Panc1 (cell line): ENCODE measurements at regions not wholly inside any gene's neighbourhood (a gene's known extent, or its start where the extent isn't known, plus 50 kb on each side); places are given as distances from the start of the nearest gene placed in this dataset.

Source experiments
- ATAC-seq: fragments of 200-7000 bp; cut with Tn5 transposase; 2 replicates; pipeline ENCODE4 v1.9.1; 2020; ENCODE audit warnings: mild to moderate bottlenecking, moderate library complexity
- BruUV-seq: library from RNA; stranded (reverse); fragments of 400-500 nt; replicated peaks from 2 replicates; lab custom pipeline; 2021; lab: Mats Ljungman, UMichigan
- CTCF ChIA-PET: fragments of 300-600 bp; sonication (Branson Sonifier 250); formaldehyde crosslinking; loops from one replicate; lab custom pipeline; 2022; ENCODE audit warnings: antibody characterized with exemption; lab: Charles Lee
- POLR2A ChIA-PET: fragments of 300-600 bp; sonication (Branson Sonifier 250); formaldehyde crosslinking; loops from one replicate; lab custom pipeline; 2022; ENCODE audit warnings: antibody characterized with exemption; lab: Charles Lee
- DNase-seq: peaks from one replicate; pipeline ENCODE4 v3.0.0-alpha.2; 2010; ENCODE audit warnings: low read depth, low spot score
- H3K27ac ChIP-seq: 2 replicates; pipeline ENCODE4 v1.5.1; 2011; ENCODE audit warnings: mild to moderate bottlenecking, low read length, inconsistent platforms
- H3K27me3 ChIP-seq: fragments of 200-500 bp; sonication (Bioruptor generic); 2 replicates; pipeline ENCODE4 v1.6.0; 2014; ENCODE audit warnings: low read length, inconsistent platforms; ENCODE audit not compliant: control insufficient read depth, insufficient read depth
- H3K36me3 ChIP-seq: fragments of 200-500 bp; sonication (Bioruptor generic); 2 replicates; pipeline ENCODE4 v1.5.1; 2014; ENCODE audit warnings: inconsistent platforms, mild to moderate bottlenecking, low read length, moderate library complexity; ENCODE audit not compliant: control insufficient read depth, insufficient read depth
- H3K4me1 ChIP-seq: 2 replicates; pipeline ENCODE4 v1.5.1; 2011; ENCODE audit warnings: inconsistent platforms, mild to moderate bottlenecking, low read length, moderate library complexity; ENCODE audit not compliant: control insufficient read depth, insufficient read depth
- H3K4me3 ChIP-seq, 2 experiments: 2 replicates each; pipeline ENCODE4 v1.5.1; 2011 to 2012; ENCODE audit warnings: low read depth in 2 of 2, low read length in 2 of 2, mild to moderate bottlenecking in 2 of 2, inconsistent platforms in 1 of 2, moderate library complexity in 1 of 2
- H3K9me3 ChIP-seq: fragments of 200-500 bp; sonication (Bioruptor generic); 2 replicates; pipeline ENCODE4 v1.5.1; 2014; ENCODE audit warnings: low read depth, mild to moderate bottlenecking, inconsistent platforms, low read length, moderate library complexity; ENCODE audit not compliant: control insufficient read depth, insufficient read depth
- POLR2AphosphoS5 ChIP-seq: IDR thresholded peaks from 2 replicates; pipeline ENCODE4 v1.6.1; 2012; ENCODE audit warnings: mild to moderate bottlenecking, low read depth, low read length, moderate library complexity
- SIN3A ChIP-seq: IDR thresholded peaks from 2 replicates; pipeline ENCODE4 v1.6.1; 2012; ENCODE audit warnings: low read depth, mild to moderate bottlenecking, low read length, moderate library complexity, borderline replicate concordance; ENCODE audit not compliant: insufficient read depth
- TCF7L2 ChIP-seq: IDR thresholded peaks from 2 replicates; pipeline ENCODE4 v1.6.1; 2011; ENCODE audit warnings: mild to moderate bottlenecking, low read depth, low read length, inconsistent platforms
- in situ Hi-C: cut with HindIII; loops from 2 replicates; pipeline ENCODE4 v1.10.0; 2016; ENCODE audit warnings: low sequenced_read_pairs, low pct_unique_long_range_greater_than_20kb
- intact Hi-C: fragments of 100-400 bp; cut with micrococcal nuclease; formaldehyde crosslinking; loops from one replicate; pipeline ENCODE4 v1.10.0; 2022; ENCODE audit not compliant: unreplicated experiment
- TF ChIP-seq, protein P1 (sequence below), 2 experiments: IDR thresholded peaks; 2 replicates each; pipeline ENCODE4 v1.6.1; 2011 to 2012; ENCODE audit warnings: low read depth in 2 of 2, control low read depth in 1 of 2, low read length in 1 of 2, mild to moderate bottlenecking in 1 of 2, moderate library complexity in 1 of 2; ENCODE audit not compliant: insufficient read depth in 1 of 2
- TF ChIP-seq, protein P2 (sequence below): fragments of 450-650 bp; IDR thresholded peaks from 2 replicates; pipeline ENCODE4 v1.5.1; 2017; ENCODE audit warnings: mild to moderate bottlenecking

DNA sequence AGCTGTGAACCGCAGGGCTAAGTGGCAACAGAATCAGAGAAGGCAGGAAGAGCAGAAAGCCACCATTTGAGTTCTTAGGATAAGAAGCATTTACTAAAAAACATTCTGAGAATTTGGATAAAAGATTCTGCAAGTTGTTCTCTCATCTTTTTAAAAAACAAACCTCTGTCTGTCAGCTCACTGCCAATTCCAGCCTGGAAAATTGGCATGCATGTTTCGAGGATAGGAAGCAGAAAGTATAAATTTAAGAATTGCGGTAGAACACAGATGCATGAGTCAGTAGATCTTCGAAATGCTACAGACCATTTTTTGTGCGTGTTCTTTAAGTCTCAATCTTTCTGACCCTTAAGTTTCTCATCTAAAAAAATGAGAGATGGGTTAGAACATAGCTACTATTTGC, 544.5 kb upstream of the DAB1 start:
- TF ChIP-seq, protein P1, sequence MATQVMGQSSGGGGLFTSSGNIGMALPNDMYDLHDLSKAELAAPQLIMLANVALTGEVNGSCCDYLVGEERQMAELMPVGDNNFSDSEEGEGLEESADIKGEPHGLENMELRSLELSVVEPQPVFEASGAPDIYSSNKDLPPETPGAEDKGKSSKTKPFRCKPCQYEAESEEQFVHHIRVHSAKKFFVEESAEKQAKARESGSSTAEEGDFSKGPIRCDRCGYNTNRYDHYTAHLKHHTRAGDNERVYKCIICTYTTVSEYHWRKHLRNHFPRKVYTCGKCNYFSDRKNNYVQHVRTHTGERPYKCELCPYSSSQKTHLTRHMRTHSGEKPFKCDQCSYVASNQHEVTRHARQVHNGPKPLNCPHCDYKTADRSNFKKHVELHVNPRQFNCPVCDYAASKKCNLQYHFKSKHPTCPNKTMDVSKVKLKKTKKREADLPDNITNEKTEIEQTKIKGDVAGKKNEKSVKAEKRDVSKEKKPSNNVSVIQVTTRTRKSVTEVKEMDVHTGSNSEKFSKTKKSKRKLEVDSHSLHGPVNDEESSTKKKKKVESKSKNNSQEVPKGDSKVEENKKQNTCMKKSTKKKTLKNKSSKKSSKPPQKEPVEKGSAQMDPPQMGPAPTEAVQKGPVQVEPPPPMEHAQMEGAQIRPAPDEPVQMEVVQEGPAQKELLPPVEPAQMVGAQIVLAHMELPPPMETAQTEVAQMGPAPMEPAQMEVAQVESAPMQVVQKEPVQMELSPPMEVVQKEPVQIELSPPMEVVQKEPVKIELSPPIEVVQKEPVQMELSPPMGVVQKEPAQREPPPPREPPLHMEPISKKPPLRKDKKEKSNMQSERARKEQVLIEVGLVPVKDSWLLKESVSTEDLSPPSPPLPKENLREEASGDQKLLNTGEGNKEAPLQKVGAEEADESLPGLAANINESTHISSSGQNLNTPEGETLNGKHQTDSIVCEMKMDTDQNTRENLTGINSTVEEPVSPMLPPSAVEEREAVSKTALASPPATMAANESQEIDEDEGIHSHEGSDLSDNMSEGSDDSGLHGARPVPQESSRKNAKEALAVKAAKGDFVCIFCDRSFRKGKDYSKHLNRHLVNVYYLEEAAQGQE (IDR thresholded peaks at IDR 0.05; ENCODE audit: insufficient read depth in 1 of 2, low read depth in 2 of 2, low read length in 1 of 2): no peak
- TF ChIP-seq SIN3A: no peak
- no peak for TF ChIP-seq POLR2AphosphoS5
- no peak for TF ChIP-seq TCF7L2
- TF ChIP-seq, protein P2, sequence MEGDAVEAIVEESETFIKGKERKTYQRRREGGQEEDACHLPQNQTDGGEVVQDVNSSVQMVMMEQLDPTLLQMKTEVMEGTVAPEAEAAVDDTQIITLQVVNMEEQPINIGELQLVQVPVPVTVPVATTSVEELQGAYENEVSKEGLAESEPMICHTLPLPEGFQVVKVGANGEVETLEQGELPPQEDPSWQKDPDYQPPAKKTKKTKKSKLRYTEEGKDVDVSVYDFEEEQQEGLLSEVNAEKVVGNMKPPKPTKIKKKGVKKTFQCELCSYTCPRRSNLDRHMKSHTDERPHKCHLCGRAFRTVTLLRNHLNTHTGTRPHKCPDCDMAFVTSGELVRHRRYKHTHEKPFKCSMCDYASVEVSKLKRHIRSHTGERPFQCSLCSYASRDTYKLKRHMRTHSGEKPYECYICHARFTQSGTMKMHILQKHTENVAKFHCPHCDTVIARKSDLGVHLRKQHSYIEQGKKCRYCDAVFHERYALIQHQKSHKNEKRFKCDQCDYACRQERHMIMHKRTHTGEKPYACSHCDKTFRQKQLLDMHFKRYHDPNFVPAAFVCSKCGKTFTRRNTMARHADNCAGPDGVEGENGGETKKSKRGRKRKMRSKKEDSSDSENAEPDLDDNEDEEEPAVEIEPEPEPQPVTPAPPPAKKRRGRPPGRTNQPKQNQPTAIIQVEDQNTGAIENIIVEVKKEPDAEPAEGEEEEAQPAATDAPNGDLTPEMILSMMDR: no peak
- ChIA-PET POLR2A (no interaction called here), CTCF (no interaction called here)
- intact Hi-C loops (no loop called here), in situ Hi-C loops (no loop called here)
- no peaks in the 10 kb centered on the region for H3K4me1 ChIP-seq
- no peaks in the 10 kb centered on the region for H3K27me3 ChIP-seq
- DNase-seq: no peak
- H3K9me3 ChIP-seq: no peaks in the 10 kb centered on the region
- H3K4me3 ChIP-seq: no peak overlapping the region
- no peak for ATAC-seq
- no peaks in the 10 kb centered on the region for H3K36me3 ChIP-seq
- BruUV-seq: no TSS peak
- H3K27ac ChIP-seq: no peak overlapping the region

DNA sequence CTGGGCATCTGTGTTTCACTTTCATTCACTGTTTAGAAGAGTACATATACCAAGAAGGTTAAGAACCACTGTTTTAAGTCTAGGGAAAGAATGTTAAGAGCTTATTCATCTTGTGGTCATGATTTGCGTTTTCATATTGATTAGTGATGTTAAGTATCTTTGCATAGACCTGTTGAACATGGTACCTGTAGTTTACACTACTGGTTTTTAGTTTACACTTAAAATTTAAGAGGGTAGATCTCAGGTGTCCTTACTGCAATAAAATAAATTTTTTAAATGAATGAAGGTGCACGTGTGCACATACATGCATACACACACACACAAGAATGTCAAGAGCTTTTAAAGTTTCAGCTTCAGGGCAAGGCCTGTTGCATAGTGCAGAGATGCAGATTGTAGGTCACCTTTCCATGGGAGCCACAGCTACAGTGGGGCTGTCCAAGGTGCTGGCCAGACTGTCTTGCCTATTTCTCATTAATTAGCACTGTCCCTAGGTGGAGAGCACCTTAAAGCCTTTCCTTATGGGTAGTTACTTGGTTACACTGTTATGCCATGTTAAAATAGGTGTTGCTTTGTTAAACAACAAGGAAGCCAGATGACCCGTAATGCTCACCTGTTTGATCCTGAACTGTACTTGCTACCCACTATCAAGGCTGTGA, 543.0 kb upstream of the DAB1 start:
- no peaks in the 10 kb centered on the region for H3K27me3 ChIP-seq
- POLR2A ChIA-PET: no interaction called here
- intact Hi-C loops (no loop called here), in situ Hi-C loops (no loop called here)
- no peak overlapping the region for H3K4me3 ChIP-seq
- H3K9me3 ChIP-seq: no peaks in the 10 kb centered on the region
- CTCF ChIA-PET: no interaction called here
- TF ChIP-seq SIN3A: no peak
- TF ChIP-seq, protein P2: no peak
- TF ChIP-seq, protein P1 (IDR thresholded peaks at IDR 0.05; ENCODE audit: insufficient read depth in 1 of 2, low read depth in 2 of 2, low read length in 1 of 2): peak; percentile 70 to 75
- H3K36me3 ChIP-seq: no peaks in the 10 kb centered on the region
- BruUV-seq: no TSS peak
- H3K4me1 ChIP-seq: no peaks in the 10 kb centered on the region
- no peak for ATAC-seq
- no peak overlapping the region for H3K27ac ChIP-seq
- no peak for DNase-seq
